Adrenal gland (tissue), 9 donors: ENCODE measurements at regions not wholly inside any gene's neighbourhood (a gene's known extent, or its start where the extent isn't known, plus 50 kb on each side); places are given as distances from the start of the nearest gene placed in this dataset.

Experiments used
- DNase-seq, 7 donors: peaks; one replicate each; pipeline ENCODE4 v3.0.0-alpha.2; 2019 to 2020
- H3K27ac ChIP-seq, 5 donors: fragments of 200-600 bp; sonication (generic) in 4 of 5; 1 replicate in 3 of 5; 2 replicates in 2 of 5; pipeline versions ENCODE4 v1.5.1 to v1.8.0; 2016 to 2020; ENCODE audit warnings: mild to moderate bottlenecking in 1 of 5
- H3K27me3 ChIP-seq: fragments of 200-600 bp; 2 replicates; pipeline ENCODE4 v1.8.0; 2021
- H3K36me3 ChIP-seq, 2 donors: fragments of 200-600 bp; replicated peaks in 1 of 2; 1 replicate in 1 of 2; 2 replicates in 1 of 2; pipeline versions ENCODE4 v1.5.1 to v1.8.0; 2018 to 2022
- H3K4me1 ChIP-seq, 2 donors: fragments of 200-600 bp; replicated peaks in 1 of 2; 1 replicate in 1 of 2; 2 replicates in 1 of 2; pipeline versions ENCODE4 v1.5.1 to v1.8.0; 2018 to 2021
- H3K4me3 ChIP-seq, 4 donors: fragments of 200-600 bp; sonication (generic) in 3 of 4; one replicate each; pipeline ENCODE4 v1.5.1; 2016 to 2018
- H3K9me3 ChIP-seq, 3 donors: fragments of 200-600 bp; sonication (generic) in 1 of 3; replicated peaks in 1 of 3; 1 replicate in 2 of 3; 2 replicates in 1 of 3; pipeline versions ENCODE4 v1.5.1 to v1.8.0; 2016 to 2021
- POLR2A ChIP-seq, 2 donors: fragments of 450-650 bp; IDR thresholded peaks; one replicate each; pipeline ENCODE4 v1.6.1; 2017; ENCODE audit warnings: antibody characterized with exemption in 2 of 2, mild to moderate bottlenecking in 2 of 2, moderate library complexity in 1 of 2
- whole genome bisulfite sequencing, 4 donors: extraction: QIAGEN DNeasy Blood & Tissue Kit in 2 of 4; methylation state at CpG; one replicate each; pipeline versions ENCODE4 v1.1.5 to v1.1.7; 2013 to 2017; 5-methylcytosine and 5-hydroxymethylcytosine counted together
- intact Hi-C, 2 donors: fragments of 100-400 bp; cut with DNase I; formaldehyde crosslinking; loops; one replicate each; pipeline versions ENCODE4 v1.14.1 to v1.15.0; 2022 to 2023
- TF ChIP-seq, protein P1 (sequence below), 6 experiments: fragments of 450-650 bp in 4 of 6; fragments of 200-600 bp in 2 of 6; sonication (generic) in 1 of 6; IDR thresholded peaks; 1 replicate in 5 of 6; 2 replicates in 1 of 6; pipeline versions ENCODE4 v1.5.1 to v1.8.0; 2016 to 2021; ENCODE audit warnings: antibody characterized with exemption in 6 of 6, mild to moderate bottlenecking in 2 of 6, moderate library complexity in 1 of 6
- donor health status: healthy with polysubstance abuse.
- donor health status: Bipolar disorder and iron deficiency.
- donor health status: DM: yes; HTN: yes; CAD: no.
- donor health status: DM: no; HTN: no; CAD: no.
- donor health status: DM: no; HTN: no; CAD: no.

DNA sequence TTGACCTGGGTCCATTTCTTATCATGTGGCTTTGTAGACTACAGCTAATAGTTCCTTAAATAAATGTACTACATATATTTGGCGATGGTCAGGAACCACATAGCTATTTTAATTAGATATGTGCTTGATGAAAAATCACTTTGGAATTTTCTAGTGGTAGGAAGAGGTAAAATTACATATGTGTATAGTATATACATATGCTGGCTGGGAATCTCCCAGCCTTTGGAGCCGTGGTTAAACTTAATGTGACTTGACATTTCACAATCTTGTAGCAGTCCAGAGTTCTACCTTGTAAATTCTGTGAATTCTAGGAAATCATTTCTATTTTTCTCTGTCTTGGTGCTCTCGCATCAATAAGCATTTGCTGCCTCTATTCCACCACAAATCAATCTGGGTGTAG is 565.0 kb downstream of the DMRTA1 start:
- Histone ChIP-seq H3K9me3 (no peaks in the 10 kb centered on the region), H3K4me1 (no peaks in the 10 kb centered on the region), H3K4me3 (no peak overlapping the region), H3K27ac (no peak overlapping the region), H3K36me3 (no peaks in the 10 kb centered on the region), H3K27me3 (no peaks in the 10 kb centered on the region)
- 73 to 81% (median 75%) methylated on average over 3 of the region's 3 CpGs for WGBS, 4 donors
- intact Hi-C loops: no loop called here
- no peak for TF ChIP-seq POLR2A (IDR thresholded peaks at IDR 0.05)
- DNase-seq: no peak

- Histone ChIP-seq H3K36me3 (no peaks in the 10 kb centered on the region), H3K27ac (no peak overlapping the region), H3K9me3 (no peaks in the 10 kb centered on the region), H3K4me1 (no peaks in the 10 kb centered on the region), H3K4me3 (no peak overlapping the region), H3K27me3 (no peaks in the 10 kb centered on the region)
- intact Hi-C loops: no loop called here
- DNase-seq: no peak
- 67 to 79% (median 72%) methylated on average over 1 of the region's 1 CpG for WGBS, 4 donors
- TF ChIP-seq POLR2A (IDR thresholded peaks at IDR 0.05): no peak
- TF ChIP-seq, protein P1, sequence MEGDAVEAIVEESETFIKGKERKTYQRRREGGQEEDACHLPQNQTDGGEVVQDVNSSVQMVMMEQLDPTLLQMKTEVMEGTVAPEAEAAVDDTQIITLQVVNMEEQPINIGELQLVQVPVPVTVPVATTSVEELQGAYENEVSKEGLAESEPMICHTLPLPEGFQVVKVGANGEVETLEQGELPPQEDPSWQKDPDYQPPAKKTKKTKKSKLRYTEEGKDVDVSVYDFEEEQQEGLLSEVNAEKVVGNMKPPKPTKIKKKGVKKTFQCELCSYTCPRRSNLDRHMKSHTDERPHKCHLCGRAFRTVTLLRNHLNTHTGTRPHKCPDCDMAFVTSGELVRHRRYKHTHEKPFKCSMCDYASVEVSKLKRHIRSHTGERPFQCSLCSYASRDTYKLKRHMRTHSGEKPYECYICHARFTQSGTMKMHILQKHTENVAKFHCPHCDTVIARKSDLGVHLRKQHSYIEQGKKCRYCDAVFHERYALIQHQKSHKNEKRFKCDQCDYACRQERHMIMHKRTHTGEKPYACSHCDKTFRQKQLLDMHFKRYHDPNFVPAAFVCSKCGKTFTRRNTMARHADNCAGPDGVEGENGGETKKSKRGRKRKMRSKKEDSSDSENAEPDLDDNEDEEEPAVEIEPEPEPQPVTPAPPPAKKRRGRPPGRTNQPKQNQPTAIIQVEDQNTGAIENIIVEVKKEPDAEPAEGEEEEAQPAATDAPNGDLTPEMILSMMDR (IDR thresholded peaks at IDR 0.05): no peak
These were observed 568.9 kb downstream of the DMRTA1 start for GRCh38 chr9:23015557-23015956.

DNA sequence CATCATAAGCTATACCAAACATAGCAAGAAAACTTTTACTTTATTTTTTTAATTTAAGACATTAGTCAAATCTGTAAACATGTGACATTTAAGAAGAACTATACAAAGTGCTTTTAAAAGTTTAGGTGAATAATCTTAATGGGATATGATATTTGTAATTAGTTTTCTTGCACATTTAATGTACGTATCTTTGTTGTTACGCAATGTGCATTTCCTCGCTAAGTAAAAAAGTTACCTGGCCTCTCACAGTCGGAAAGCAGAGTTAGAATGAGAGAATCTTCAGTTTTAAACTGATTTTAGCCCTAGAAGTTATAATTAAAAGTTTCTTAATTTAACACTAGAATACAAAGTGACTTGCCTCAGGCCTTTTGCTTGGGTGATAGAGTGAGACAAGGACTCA is 589.8 kb downstream of the DMRTA1 start:
- Histone ChIP-seq H3K4me3 (no peak overlapping the region), H3K27me3 (no peaks in the 10 kb centered on the region), H3K36me3 (no peaks in the 10 kb centered on the region), H3K27ac (no peak overlapping the region), H3K9me3 (peaks cover 0 to 11% (median 0%) of the 10 kb centered on the region in 3 donors), H3K4me1 (no peaks in the 10 kb centered on the region)
- TF ChIP-seq, protein P1 (IDR thresholded peaks at IDR 0.05): no peak
- TF ChIP-seq POLR2A (IDR thresholded peaks at IDR 0.05): no peak
- no peak for DNase-seq
- 77 to 83% (median 79%) methylated on average over 4 of the region's 4 CpGs for WGBS, 4 donors
- intact Hi-C loops: no loop called here

- intact Hi-C loops: no loop called here
- Histone ChIP-seq H3K9me3 (no peaks in the 10 kb centered on the region), H3K27me3 (no peaks in the 10 kb centered on the region), H3K4me3 (no peak overlapping the region), H3K4me1 (no peaks in the 10 kb centered on the region), H3K27ac (no peak overlapping the region), H3K36me3 (no peaks in the 10 kb centered on the region)
- DNase-seq: no peak
- TF ChIP-seq POLR2A (IDR thresholded peaks at IDR 0.05): no peak
- TF ChIP-seq, protein P1 (IDR thresholded peaks at IDR 0.05): no peak
These were observed 592.8 kb downstream of the DMRTA1 start for GRCh38 chr9:23039402-23039801.

- Histone ChIP-seq H3K4me3 (no peak overlapping the region), H3K36me3 (no peaks in the 10 kb centered on the region), H3K27me3 (no peaks in the 10 kb centered on the region), H3K27ac (no peak overlapping the region), H3K9me3 (no peaks in the 10 kb centered on the region), H3K4me1 (no peaks in the 10 kb centered on the region)
- intact Hi-C loops: no loop called here
- TF ChIP-seq POLR2A (IDR thresholded peaks at IDR 0.05): no peak
- TF ChIP-seq, protein P1 (IDR thresholded peaks at IDR 0.05): no peak
- no peak for DNase-seq
These were observed 594.8 kb downstream of the DMRTA1 start for GRCh38 chr9:23041466-23041865.
